Spleen (tissue), 11 donors: ENCODE measurements at regions not wholly inside any gene's neighbourhood (a gene's known extent, or its start where the extent isn't known, plus 50 kb on each side); places are given as distances from the start of the nearest gene placed in this dataset.

Experiments used
- DNase-seq: peaks from one replicate; pipeline ENCODE4 v3.0.0-alpha.2; 2020
- H3K27ac ChIP-seq, 8 donors: fragments of 200-600 bp; sonication (generic) in 7 of 8; 1 replicate in 4 of 8; 2 replicates in 4 of 8; pipeline versions ENCODE4 v1.5.0 to v1.8.0; 2016 to 2021; ENCODE audit warnings: inconsistent platforms in 4 of 8, mild to moderate bottlenecking in 4 of 8, moderate library complexity in 1 of 8
- H3K27me3 ChIP-seq, 7 donors: fragments of 200-600 bp; sonication (generic) in 6 of 7; replicated peaks in 1 of 7; 1 replicate in 4 of 7; 2 replicates in 3 of 7; pipeline versions ENCODE4 v1.5.0 to v1.8.0; 2016 to 2021; ENCODE audit warnings: inconsistent platforms in 3 of 7, mild to moderate bottlenecking in 1 of 7
- H3K36me3 ChIP-seq, 6 donors: fragments of 200-600 bp; sonication (generic) in 5 of 6; 1 replicate in 4 of 6; 2 replicates in 2 of 6; pipeline versions ENCODE4 v1.5.0 to v1.8.0; 2016 to 2021; ENCODE audit warnings: inconsistent platforms in 2 of 6
- H3K4me1 ChIP-seq, 6 donors: fragments of 200-600 bp; sonication (generic) in 5 of 6; 1 replicate in 3 of 6; 2 replicates in 3 of 6; pipeline versions ENCODE4 v1.5.0 to v1.8.0; 2016 to 2021; ENCODE audit warnings: inconsistent platforms in 3 of 6
- H3K4me3 ChIP-seq, 8 donors: fragments of 200-600 bp; sonication (generic) in 7 of 8; 1 replicate in 4 of 8; 2 replicates in 4 of 8; pipeline versions ENCODE4 v1.5.0 to v1.8.0; 2016 to 2021; ENCODE audit warnings: inconsistent platforms in 4 of 8, mild to moderate bottlenecking in 4 of 8, moderate library complexity in 2 of 8
- H3K9me3 ChIP-seq, 8 donors: fragments of 200-600 bp; sonication (generic) in 7 of 8; 1 replicate in 4 of 8; 2 replicates in 4 of 8; pipeline versions ENCODE4 v1.5.0 to v1.8.0; 2016 to 2021; ENCODE audit warnings: inconsistent platforms in 4 of 8
- CTCF ChIP-seq, 11 experiments: fragments of 200-600 bp in 7 of 11; fragments of 450-650 bp in 4 of 11; sonication (generic) in 4 of 11; IDR thresholded peaks in 8 of 11; conservative IDR thresholded peaks in 3 of 11; 1 replicate in 7 of 11; 2 replicates in 4 of 11; pipeline versions ENCODE4 v1.4.0 to v1.8.0; 2016 to 2021; ENCODE audit warnings: antibody characterized with exemption in 11 of 11, inconsistent platforms in 4 of 11, mild to moderate bottlenecking in 1 of 11
- POLR2A ChIP-seq, 3 donors: fragments of 450-650 bp; IDR thresholded peaks; one replicate each; pipeline ENCODE4 v1.5.1; 2017; ENCODE audit warnings: antibody characterized with exemption in 3 of 3, mild to moderate bottlenecking in 1 of 3
- POLR2AphosphoS5 ChIP-seq, 3 donors: sonication (generic); formaldehyde crosslinking; IDR thresholded peaks; one replicate each; pipeline ENCODE4 v1.5.1; 2017; ENCODE audit warnings: antibody characterized with exemption in 3 of 3
- WGBS, 5 donors: extraction: QIAGEN DNeasy Blood & Tissue Kit in 3 of 5; methylation state at CpG; one replicate each; pipeline versions ENCODE4 v1.1.5 to v1.1.7; 2013 to 2018; 5-methylcytosine and 5-hydroxymethylcytosine counted together
- intact Hi-C: fragments of 100-400 bp; cut with DNase I; formaldehyde crosslinking; loops from one replicate; pipeline ENCODE4 v1.15.0; 2023; ENCODE audit warnings: low total_unique reads
- donor health status: healthy with polysubstance abuse.
- donor health status: DM: no; HTN: no; CAD: no; lungs with moderate emphysema.
- donor health status: DM: no; HTN: no; CAD: no.
- donor health status: Bipolar disorder and iron deficiency.
- donor health status: healthy.
- donor health status: DM: no; HTN: no; CAD: no.
- donor health status: DM: yes; HTN: yes; CAD: no.

DNA sequence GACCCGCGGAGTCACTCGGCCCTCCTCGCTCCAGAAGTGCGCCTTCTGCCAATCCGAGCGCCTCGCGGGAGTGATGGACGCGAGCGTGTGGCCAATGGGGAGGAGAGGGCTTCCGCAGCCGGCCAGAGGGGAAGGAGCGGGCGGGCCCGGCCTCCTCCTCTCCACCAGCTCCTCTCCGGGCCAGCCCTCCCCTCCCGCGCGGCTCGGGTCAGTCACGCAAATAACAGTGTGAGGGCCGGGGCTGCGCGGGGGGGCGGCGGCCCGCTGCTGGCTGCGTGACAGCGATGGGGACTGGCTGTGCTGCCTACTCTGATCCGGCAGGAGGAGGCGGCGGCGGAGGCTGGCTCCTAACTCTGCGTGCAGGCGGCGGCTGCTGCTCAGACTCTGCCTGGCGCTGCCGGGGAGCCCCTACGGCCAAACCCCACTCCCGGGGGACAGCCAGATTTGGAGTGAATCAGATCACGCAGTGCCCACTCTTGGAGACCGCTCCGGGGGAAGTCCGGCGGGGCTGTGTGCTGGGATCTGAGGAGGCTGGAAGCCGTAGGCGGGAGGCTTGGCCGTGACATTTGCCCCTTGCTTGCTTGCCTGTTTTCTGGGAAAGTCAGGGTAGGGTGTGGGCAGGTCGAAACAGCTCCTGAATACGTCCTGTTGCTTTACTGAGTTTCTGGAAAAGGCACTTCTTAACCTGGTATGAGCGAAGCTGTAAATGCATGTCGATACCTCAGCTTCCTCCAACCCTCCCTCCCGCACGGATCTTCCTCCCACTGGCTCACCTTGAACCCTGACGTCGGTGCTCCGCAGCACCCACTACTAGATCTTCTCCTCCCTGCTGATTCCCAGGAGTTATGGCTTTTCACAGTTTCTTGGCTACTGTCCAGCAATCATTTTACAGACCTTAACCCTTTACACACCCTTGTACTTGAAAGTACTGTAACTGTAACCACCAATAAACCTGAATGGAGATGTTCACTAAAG is 97.9 kb upstream of the SERTAD2 start:
- intact Hi-C loops: loop anchor here (5.0 kb wide), 1 partner anchor 99 kb away; the partner anchor contains the start of gene SERTAD2
- Histone ChIP-seq H3K4me3 (peak overlapping the region; percentile 49 to 83 (median 63)), H3K27ac (peak overlapping the region; percentile 93 to 99 (median 98)), H3K4me1 (peaks cover 17 to 47% (median 41%) of the 10 kb centered on the region in 6 donors), H3K36me3 (no peaks in the 10 kb centered on the region), H3K27me3 (no peaks in the 10 kb centered on the region), H3K9me3 (peaks cover 0 to 4% (median 0%) of the 10 kb centered on the region in 8 donors)
- 0 to 1% (median 0%) methylated on average over 27 to 59 of the region's 59 CpGs for WGBS, 5 donors
- TF ChIP-seq POLR2AphosphoS5 (IDR thresholded peaks at IDR 0.05): peak; percentile 93 to 97 (median 95)
- TF ChIP-seq CTCF (IDR thresholded peaks at IDR 0.05 in 8 of 11, conservative IDR thresholded peaks at IDR 0.05 in 3 of 11): peak; percentile 27 to 79 (median 58)
- peak in 2 of 3 donors; percentile 48 to 89 for TF ChIP-seq POLR2A (IDR thresholded peaks at IDR 0.05)
- DNase-seq: peak; percentile 100

DNA sequence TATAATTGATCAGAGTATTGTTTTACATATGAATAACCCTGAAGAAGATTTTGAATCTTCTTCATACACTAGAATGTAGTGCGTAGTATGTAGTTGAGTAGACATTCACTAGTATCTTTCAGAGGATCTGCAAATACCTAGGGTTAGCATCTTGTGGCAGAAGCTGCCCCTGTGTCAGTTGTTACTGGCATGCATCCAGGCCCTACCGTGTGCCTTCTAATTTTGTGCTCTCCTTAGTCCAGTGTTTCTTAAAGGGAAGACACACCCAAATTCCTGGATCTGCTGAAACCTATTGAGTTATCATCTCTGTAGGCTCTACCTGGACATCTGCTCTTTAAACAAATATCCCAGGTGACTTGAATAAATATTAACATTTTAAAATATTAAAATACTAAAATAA is 99.7 kb upstream of the SERTAD2 start:
- Histone ChIP-seq H3K27ac (no peak overlapping the region), H3K36me3 (no peaks in the 10 kb centered on the region), H3K4me3 (no peak overlapping the region), H3K4me1 (peaks cover 14 to 29% (median 27%) of the 10 kb centered on the region in 6 donors), H3K27me3 (no peaks in the 10 kb centered on the region), H3K9me3 (peaks cover 0 to 4% (median 0%) of the 10 kb centered on the region in 8 donors)
- intact Hi-C loops: loop anchor here (5.0 kb wide), 1 partner anchor 101 kb away; the partner anchor contains the start of gene SERTAD2
- 52 to 64% (median 55%) methylated on average over 2 of the region's 2 CpGs for WGBS, 5 donors
- no peak for TF ChIP-seq POLR2A (IDR thresholded peaks at IDR 0.05)
- no peak for TF ChIP-seq POLR2AphosphoS5 (IDR thresholded peaks at IDR 0.05)
- TF ChIP-seq CTCF (IDR thresholded peaks at IDR 0.05 in 8 of 11, conservative IDR thresholded peaks at IDR 0.05 in 3 of 11): no peak
- DNase-seq: no peak

GRCh38 chr2:64754570-64754969 is 100.9 kb upstream of the SERTAD2 start:
- no peaks in the 10 kb centered on the region for H3K27me3 ChIP-seq
- no peaks in the 10 kb centered on the region for H3K36me3 ChIP-seq
- TF ChIP-seq POLR2AphosphoS5 (IDR thresholded peaks at IDR 0.05): no peak
- no peak for TF ChIP-seq POLR2A (IDR thresholded peaks at IDR 0.05)
- TF ChIP-seq CTCF (IDR thresholded peaks at IDR 0.05 in 8 of 11, conservative IDR thresholded peaks at IDR 0.05 in 3 of 11): no peak
- 25 to 59% (median 42%) methylated on average over 1 of the region's 1 CpG for WGBS, 5 donors
- H3K4me1 ChIP-seq: peaks cover 3 to 18% (median 15%) of the 10 kb centered on the region in 6 donors
- peaks cover 0 to 4% (median 0%) of the 10 kb centered on the region in 8 donors for H3K9me3 ChIP-seq
- no peak for DNase-seq
- H3K27ac ChIP-seq: no peak overlapping the region
- no peak overlapping the region for H3K4me3 ChIP-seq
- intact Hi-C loops: loop anchor here (5.0 kb wide), 1 partner anchor 102 kb away; the partner anchor contains the start of gene SERTAD2

GRCh38 chr2:64757126-64757525 is 103.4 kb upstream of the SERTAD2 start:
- no peaks in the 10 kb centered on the region for H3K27me3 ChIP-seq
- WGBS, 5 donors: 87 to 95% (median 94%) methylated on average over 2 of the region's 2 CpGs
- no peak overlapping the region for H3K4me3 ChIP-seq

More at GRCh38 chr2:64757126-64757525, 103.4 kb upstream of the SERTAD2 start:
- Histone ChIP-seq H3K9me3 (peaks cover 0 to 4% (median 0%) of the 10 kb centered on the region in 8 donors), H3K36me3 (no peaks in the 10 kb centered on the region), H3K27ac (no peak overlapping the region), H3K4me1 (peaks cover 0 to 7% (median 4%) of the 10 kb centered on the region in 6 donors)
- intact Hi-C loops: no loop called here
- DNase-seq: no peak
- TF ChIP-seq POLR2AphosphoS5 (IDR thresholded peaks at IDR 0.05) (no peak), CTCF (IDR thresholded peaks at IDR 0.05 in 8 of 11, conservative IDR thresholded peaks at IDR 0.05 in 3 of 11) (no peak), POLR2A (IDR thresholded peaks at IDR 0.05) (no peak)
